Endothelial cell of umbilical vein (primary cell): ENCODE measurements at regions not wholly inside any gene's neighbourhood (a gene's known extent, or its start where the extent isn't known, plus 50 kb on each side); places are given as distances from the start of the nearest gene placed in this dataset.

ENCODE experiments used
- BruUV-seq: library from RNA; stranded (reverse); fragments of 400-500 nt; replicated peaks from 2 replicates; lab custom pipeline; 2021; lab: Mats Ljungman, UMichigan
- CTCF ChIA-PET: fragments of 300-600, 350-600 bp; sonication (Branson Sonifier 250); formaldehyde crosslinking; loops from one replicate; lab custom pipeline; 2021; ENCODE audit warnings: antibody characterized with exemption, inconsistent platforms; lab: Charles Lee
- POLR2A ChIA-PET: fragments of 300-600, 350-600 bp; sonication (Branson Sonifier 250); formaldehyde crosslinking; loops from one replicate; lab custom pipeline; 2021; ENCODE audit warnings: antibody characterized with exemption, inconsistent platforms; lab: Charles Lee
- DNase-seq: peaks from one replicate; pipeline ENCODE4 v3.0.0-alpha.2; 2011; ENCODE audit warnings: low read depth, low spot score
- FAIRE-seq: peaks from 2 replicates; lab custom pipeline; 2011; peaks lifted over from hg19 to GRCh38; lab: Jason Lieb, UNC
- H2AFZ ChIP-seq: 2 replicates; pipeline ENCODE4 v1.6.0; 2012; ENCODE audit warnings: low read depth, low read length, control low read depth, inconsistent platforms
- H3K27ac ChIP-seq: 2 replicates; pipeline ENCODE4 v1.5.1; 2011; ENCODE audit warnings: low read depth, mild to moderate bottlenecking, control low read depth, low read length, moderate library complexity; ENCODE audit not compliant: insufficient read depth
- H3K27me3 ChIP-seq, 2 experiments: 2 replicates each; pipeline versions ENCODE4 v1.6.0 to v1.6.1; 2011; ENCODE audit warnings: low read length in 2 of 2, mixed read lengths in 1 of 2; ENCODE audit not compliant: control insufficient read depth in 2 of 2, insufficient read depth in 2 of 2
- H3K36me3 ChIP-seq, 2 experiments: 2 replicates in 1 of 2; 3 replicates in 1 of 2; pipeline ENCODE4 v1.5.1; 2011; ENCODE audit warnings: low read length in 2 of 2, mild to moderate bottlenecking in 1 of 2, moderate library complexity in 1 of 2; ENCODE audit not compliant: control insufficient read depth in 2 of 2, insufficient read depth in 2 of 2; ENCODE audit errors: extremely low read depth in 1 of 2
- H3K4me1 ChIP-seq: 3 replicates; pipeline ENCODE4 v1.5.1; 2011; ENCODE audit warnings: mild to moderate bottlenecking, low read length; ENCODE audit not compliant: control insufficient read depth, insufficient read depth; ENCODE audit errors: extremely low read depth
- H3K4me2 ChIP-seq: 2 replicates; pipeline ENCODE4 v1.6.1; 2011; ENCODE audit warnings: low read length, control low read depth, mixed read lengths; ENCODE audit not compliant: insufficient read depth
- H3K4me3 ChIP-seq, 3 experiments: fragments of 200-600 bp in 1 of 3; sonication (generic), shearing (Covaris generic) in 1 of 3; replicated peaks in 1 of 3; 2 replicates each; pipeline ENCODE4 v1.5.1; 2011 to 2016; ENCODE audit warnings: control low read depth in 3 of 3, low read length in 3 of 3, mild to moderate bottlenecking in 2 of 3, inconsistent platforms in 1 of 3, low read depth in 1 of 3, moderate library complexity in 1 of 3; ENCODE audit not compliant: insufficient read depth in 1 of 3
- H3K79me2 ChIP-seq: 2 replicates; pipeline ENCODE4 v1.6.0; 2012; ENCODE audit warnings: low read length, inconsistent platforms; ENCODE audit not compliant: control insufficient read depth, insufficient read depth
- H3K9ac ChIP-seq: replicated peaks from 2 replicates; pipeline ENCODE3; 2011; ENCODE audit warnings: low read length, control low read depth; ENCODE audit not compliant: insufficient read depth; ENCODE audit errors: extremely low read depth
- H3K9me1 ChIP-seq: replicated peaks from 3 replicates; pipeline ENCODE4 v1.6.0; 2011; ENCODE audit warnings: mild to moderate bottlenecking, low read length; ENCODE audit not compliant: control insufficient read depth, insufficient read depth; ENCODE audit errors: extremely low read depth
- H3K9me3 ChIP-seq: replicated peaks from 2 replicates; pipeline ENCODE4 v1.5.1; 2012; ENCODE audit warnings: low read length, inconsistent platforms; ENCODE audit not compliant: control insufficient read depth, insufficient read depth
- H4K20me1 ChIP-seq: replicated peaks from 2 replicates; pipeline ENCODE3; 2011; ENCODE audit warnings: mild to moderate bottlenecking, low read length; ENCODE audit not compliant: control insufficient read depth, insufficient read depth; ENCODE audit errors: extremely low read depth
- EZH2 ChIP-seq: IDR thresholded peaks from 2 replicates; pipeline ENCODE4 v1.6.1; 2012; ENCODE audit warnings: borderline replicate concordance, low read depth, mild to moderate bottlenecking, moderate library complexity, low read length, inconsistent platforms; ENCODE audit not compliant: severe bottlenecking
- FOS ChIP-seq: IDR thresholded peaks from 2 replicates; pipeline ENCODE4 v1.6.1; 2011; ENCODE audit warnings: mild to moderate bottlenecking, low read length, moderate library complexity, borderline replicate concordance; ENCODE audit not compliant: insufficient read depth
- GATA2 ChIP-seq: IDR thresholded peaks from 2 replicates; pipeline ENCODE4 v1.7.0; 2011; ENCODE audit warnings: low read depth, mild to moderate bottlenecking, moderate library complexity, mixed read lengths, low read length; ENCODE audit not compliant: insufficient read length, insufficient read depth
- JUN ChIP-seq: IDR thresholded peaks from 2 replicates; pipeline ENCODE4 v1.6.1; 2011; ENCODE audit warnings: borderline replicate concordance, low read depth; ENCODE audit not compliant: insufficient read length, insufficient read depth
- MYC ChIP-seq: IDR thresholded peaks from one replicate; pipeline ENCODE4 v1.6.1; 2011; ENCODE audit warnings: mild to moderate bottlenecking, low read depth, low read length
- POLR2A ChIP-seq: IDR thresholded peaks from 2 replicates; pipeline ENCODE4 v1.6.1; 2012; ENCODE audit warnings: low read depth, mild to moderate bottlenecking, control low read depth, low read length
- POLR2AphosphoS5 ChIP-seq: IDR thresholded peaks from 2 replicates; pipeline ENCODE4 v1.6.1; 2012; ENCODE audit warnings: low read depth, mild to moderate bottlenecking, control low read depth, low read length, moderate library complexity; ENCODE audit not compliant: insufficient read depth
- dilution Hi-C: fragments of 300-500 bp; cut with MboI; formaldehyde crosslinking; loops from one replicate; pipeline ENCODE4 v1.15.0; 2019; ENCODE audit warnings: low sequenced_read_pairs; ENCODE audit not compliant: extremely low pct_ligation_motif_present
- intact Hi-C: fragments of 100-400 bp; cut with micrococcal nuclease; formaldehyde crosslinking; loops from one replicate; pipeline ENCODE4 v1.10.0; 2022
- TF ChIP-seq, protein P1 (sequence below): IDR thresholded peaks from 2 replicates; pipeline ENCODE4 v1.6.1; 2011; ENCODE audit not compliant: insufficient read depth, insufficient read length
- TF ChIP-seq, protein P2 (sequence below), 2 donors: IDR thresholded peaks; 1 replicate in 1 of 2; 2 replicates in 1 of 2; pipeline ENCODE4 v1.5.1; 2011; ENCODE audit warnings: low read length in 2 of 2, mild to moderate bottlenecking in 2 of 2, moderate library complexity in 2 of 2, control low read depth in 1 of 2, inconsistent platforms in 1 of 2, low read depth in 1 of 2; ENCODE audit not compliant: insufficient read depth in 1 of 2; ENCODE audit errors: extremely low read depth in 1 of 2

DNA sequence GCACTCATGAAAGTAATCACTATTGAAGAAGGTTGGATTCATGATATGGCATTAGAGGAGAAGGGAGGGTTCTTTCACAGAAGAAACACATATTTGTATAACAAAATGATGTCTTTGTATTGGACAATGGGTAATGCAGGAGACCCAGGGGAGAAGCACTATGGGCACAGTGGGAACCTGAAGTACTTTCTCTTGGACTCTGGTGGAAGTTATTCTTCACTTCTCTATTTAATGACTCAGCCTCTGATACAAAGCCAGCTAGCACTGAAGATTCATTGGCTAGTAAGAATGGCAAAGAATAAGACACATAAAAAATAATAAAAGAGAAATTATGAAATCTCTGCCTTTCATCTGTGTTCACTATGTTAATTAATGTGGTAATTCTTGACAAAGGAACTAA is 149.9 kb upstream of the PRR16 start:
- FAIRE-seq = no peak
- POLR2A ChIA-PET = no interaction called here
- CTCF ChIA-PET = no interaction called here
- Histone ChIP-seq H3K4me1 (no peaks in the 10 kb centered on the region), H4K20me1 (no peaks in the 10 kb centered on the region), H3K9me3 (no peaks in the 10 kb centered on the region), H3K27ac (no peak overlapping the region), H2AFZ (no peak overlapping the region), H3K79me2 (no peaks in the 10 kb centered on the region), H3K27me3 (no peaks in the 10 kb centered on the region), H3K9me1 (no peaks in the 10 kb centered on the region), H3K9ac (no peak overlapping the region), H3K36me3 (no peaks in the 10 kb centered on the region), H3K4me2 (no peak overlapping the region), H3K4me3 (no peak overlapping the region)
- DNase-seq = no peak
- intact Hi-C loops (no loop called here), dilution Hi-C loops (no loop called here)
- BruUV-seq = no TSS peak
- TF ChIP-seq EZH2 (no peak), JUN (no peak)
- TF ChIP-seq, protein P1, sequence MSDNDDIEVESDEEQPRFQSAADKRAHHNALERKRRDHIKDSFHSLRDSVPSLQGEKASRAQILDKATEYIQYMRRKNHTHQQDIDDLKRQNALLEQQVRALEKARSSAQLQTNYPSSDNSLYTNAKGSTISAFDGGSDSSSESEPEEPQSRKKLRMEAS = no peak
- TF ChIP-seq, protein P2, sequence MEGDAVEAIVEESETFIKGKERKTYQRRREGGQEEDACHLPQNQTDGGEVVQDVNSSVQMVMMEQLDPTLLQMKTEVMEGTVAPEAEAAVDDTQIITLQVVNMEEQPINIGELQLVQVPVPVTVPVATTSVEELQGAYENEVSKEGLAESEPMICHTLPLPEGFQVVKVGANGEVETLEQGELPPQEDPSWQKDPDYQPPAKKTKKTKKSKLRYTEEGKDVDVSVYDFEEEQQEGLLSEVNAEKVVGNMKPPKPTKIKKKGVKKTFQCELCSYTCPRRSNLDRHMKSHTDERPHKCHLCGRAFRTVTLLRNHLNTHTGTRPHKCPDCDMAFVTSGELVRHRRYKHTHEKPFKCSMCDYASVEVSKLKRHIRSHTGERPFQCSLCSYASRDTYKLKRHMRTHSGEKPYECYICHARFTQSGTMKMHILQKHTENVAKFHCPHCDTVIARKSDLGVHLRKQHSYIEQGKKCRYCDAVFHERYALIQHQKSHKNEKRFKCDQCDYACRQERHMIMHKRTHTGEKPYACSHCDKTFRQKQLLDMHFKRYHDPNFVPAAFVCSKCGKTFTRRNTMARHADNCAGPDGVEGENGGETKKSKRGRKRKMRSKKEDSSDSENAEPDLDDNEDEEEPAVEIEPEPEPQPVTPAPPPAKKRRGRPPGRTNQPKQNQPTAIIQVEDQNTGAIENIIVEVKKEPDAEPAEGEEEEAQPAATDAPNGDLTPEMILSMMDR (IDR thresholded peaks at IDR 0.05; ENCODE audit: extremely low read depth in 1 of 2, insufficient read depth in 1 of 2, low read depth in 1 of 2, low read length in 2 of 2) = no peak

DNA sequence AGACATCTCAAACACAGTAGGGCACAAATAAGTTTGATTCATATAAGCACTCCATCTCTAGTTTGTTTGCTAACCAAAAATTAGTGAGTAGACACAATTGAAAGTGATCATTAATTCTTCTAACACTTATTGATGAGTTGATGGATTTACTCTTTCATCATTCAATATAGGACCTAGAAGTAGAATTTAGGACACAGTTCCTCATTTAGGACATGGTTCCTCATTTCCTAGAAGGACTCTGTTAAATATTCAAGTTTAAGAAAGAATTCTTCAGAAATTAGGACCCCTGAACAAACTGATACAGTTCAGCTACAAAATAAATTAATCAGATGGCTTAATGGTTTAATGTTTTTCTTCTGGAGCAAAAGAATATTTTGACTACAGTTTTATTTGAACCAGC is 143.5 kb upstream of the PRR16 start:
- no peaks in the 10 kb centered on the region for H3K27me3 ChIP-seq
- FAIRE-seq = no peak
- no peak for DNase-seq
- BruUV-seq = no TSS peak
- no peaks in the 10 kb centered on the region for H3K79me2 ChIP-seq
- no peaks in the 10 kb centered on the region for H4K20me1 ChIP-seq
- intact Hi-C loops (no loop called here), dilution Hi-C loops (no loop called here)
- no peak overlapping the region for H3K4me3 ChIP-seq
- TF ChIP-seq POLR2AphosphoS5 (no peak), EZH2 (no peak), JUN (no peak), FOS (no peak), POLR2A (no peak), MYC (no peak), GATA2 (no peak)
- TF ChIP-seq, protein P2 (IDR thresholded peaks at IDR 0.05; ENCODE audit: extremely low read depth in 1 of 2, insufficient read depth in 1 of 2, low read depth in 1 of 2, low read length in 2 of 2) = no peak
- TF ChIP-seq, protein P1 = no peak
- ChIA-PET POLR2A (no interaction called here), CTCF (no interaction called here)
- no peaks in the 10 kb centered on the region for H3K9me1 ChIP-seq
- no peak overlapping the region for H3K27ac ChIP-seq
- no peaks in the 10 kb centered on the region for H3K4me1 ChIP-seq
- no peaks in the 10 kb centered on the region for H3K9me3 ChIP-seq
- no peak overlapping the region for H3K9ac ChIP-seq
- no peak overlapping the region for H2AFZ ChIP-seq
- H3K36me3 ChIP-seq = no peaks in the 10 kb centered on the region
- no peak overlapping the region for H3K4me2 ChIP-seq
